ENCODE measurements at regions not wholly inside any gene's neighbourhood (a gene's known extent, or its start where the extent isn't known, plus 50 kb on each side); places are given as distances from the start of the nearest gene placed in this dataset.

DNA sequence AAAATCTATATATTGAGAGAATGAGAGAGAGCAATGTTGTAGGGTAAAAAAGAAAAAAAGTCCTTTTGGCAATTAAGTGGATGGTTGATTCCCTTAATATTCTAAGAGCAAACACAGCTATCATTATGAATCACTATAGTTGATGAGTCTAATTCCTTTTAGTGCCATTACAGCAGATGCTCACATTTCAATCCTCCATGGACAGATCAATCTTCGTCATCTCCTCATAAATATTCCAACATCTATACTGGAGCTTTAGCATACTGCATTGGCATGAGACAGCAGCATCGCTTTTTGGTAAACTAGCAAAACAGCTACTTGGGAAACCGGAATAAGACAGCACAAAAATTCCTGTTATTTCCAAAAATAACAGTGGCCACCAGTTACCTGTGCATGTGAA, 796.7 kb downstream of the QKI start:
- DNase-seq: no peak
- intact Hi-C loops (cut with micrococcal nuclease): no loop called here
- no peaks in the 10 kb centered on the region for H3K27me3 ChIP-seq (ENCODE audit: low read depth)

GRCh38 chr6:164210783-164211182, 796.3 kb downstream of the QKI start:
- peaks cover 4% of the 10 kb centered on the region for H3K4me1 ChIP-seq
- H3K27ac ChIP-seq (replicated peaks): no peak overlapping the region
- intact Hi-C loops (cut with micrococcal nuclease): no loop called here
- no peaks in the 10 kb centered on the region for H3K36me3 ChIP-seq
- H3K4me3 ChIP-seq: no peak overlapping the region
- no peaks in the 10 kb centered on the region for H3K27me3 ChIP-seq (ENCODE audit: low read depth)
- DNase-seq: no peak
- no peak for TF ChIP-seq CTCF (IDR thresholded peaks at IDR 0.05; ENCODE audit: borderline replicate concordance)
- H3K9me3 ChIP-seq (replicated peaks): peaks cover 8% of the 10 kb centered on the region

More for the DNA sequence above, 796.7 kb downstream of the QKI start:
- H3K4me3 ChIP-seq: no peak overlapping the region
- peaks cover 8% of the 10 kb centered on the region for H3K9me3 ChIP-seq (replicated peaks)
- H3K36me3 ChIP-seq: no peaks in the 10 kb centered on the region
- peaks cover 4% of the 10 kb centered on the region for H3K4me1 ChIP-seq
- no peak for TF ChIP-seq CTCF (IDR thresholded peaks at IDR 0.05; ENCODE audit: borderline replicate concordance)
- no peak overlapping the region for H3K27ac ChIP-seq (replicated peaks)

DNA sequence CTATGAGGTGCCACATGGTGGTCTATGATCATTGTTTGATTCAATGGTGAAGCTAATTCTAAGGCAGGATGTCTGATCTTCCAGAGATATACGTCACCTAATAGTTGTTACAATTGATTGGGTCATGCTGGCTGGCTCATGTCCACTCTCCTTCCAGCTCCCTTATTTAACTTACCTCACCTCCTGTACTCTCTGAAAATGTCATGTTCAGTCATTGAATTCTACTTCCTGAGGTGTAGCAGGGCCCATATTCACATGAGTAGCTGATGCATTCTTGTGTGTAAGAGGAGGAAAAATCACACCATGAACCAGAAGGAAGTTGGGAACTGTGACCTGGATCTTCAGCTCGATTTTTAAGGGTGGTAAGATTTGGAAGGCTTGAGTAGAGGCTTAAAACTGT, 795.8 kb downstream of the QKI start:
- H3K27ac ChIP-seq (replicated peaks): no peak overlapping the region
- intact Hi-C loops (cut with micrococcal nuclease): no loop called here
- no peaks in the 10 kb centered on the region for H3K27me3 ChIP-seq (ENCODE audit: low read depth)
- DNase-seq: no peak
- H3K4me1 ChIP-seq: peaks cover 4% of the 10 kb centered on the region
- H3K36me3 ChIP-seq: no peaks in the 10 kb centered on the region
- no peak for TF ChIP-seq CTCF (IDR thresholded peaks at IDR 0.05; ENCODE audit: borderline replicate concordance)
- H3K9me3 ChIP-seq (replicated peaks): peaks cover 8% of the 10 kb centered on the region
- no peak overlapping the region for H3K4me3 ChIP-seq

- Histone ChIP-seq H3K27ac (replicated peaks) (no peak overlapping the region), H3K36me3 (no peaks in the 10 kb centered on the region), H3K9me3 (replicated peaks) (peaks cover 10% of the 10 kb centered on the region), H3K4me3 (no peak overlapping the region), H3K27me3 (ENCODE audit: low read depth) (no peaks in the 10 kb centered on the region), H3K4me1 (peaks cover 4% of the 10 kb centered on the region)
- intact Hi-C loops (cut with micrococcal nuclease): no loop called here
- no peak for DNase-seq
- TF ChIP-seq CTCF (IDR thresholded peaks at IDR 0.05; ENCODE audit: borderline replicate concordance): no peak
Measured at GRCh38 chr6:164208371-164208770, 793.9 kb downstream of the QKI start.

GRCh38 chr6:164206807-164207423, 792.4 kb downstream of the QKI start:
- no peaks in the 10 kb centered on the region for H3K27me3 ChIP-seq (ENCODE audit: low read depth)
- no peak for TF ChIP-seq CTCF (IDR thresholded peaks at IDR 0.05; ENCODE audit: borderline replicate concordance)
- intact Hi-C loops (cut with micrococcal nuclease): no loop called here
- peaks cover 2% of the 10 kb centered on the region for H3K9me3 ChIP-seq (replicated peaks)
- no peak for DNase-seq
- H3K4me3 ChIP-seq: no peak overlapping the region
- no peaks in the 10 kb centered on the region for H3K36me3 ChIP-seq
- peaks cover 4% of the 10 kb centered on the region for H3K4me1 ChIP-seq
- H3K27ac ChIP-seq (replicated peaks): no peak overlapping the region

Measured in left ventricle myocardium inferior (tissue), 1 donor.